Gastrocnemius medialis (tissue), 4 donors: ENCODE measurements at regions not wholly inside any gene's neighbourhood (a gene's known extent, or its start where the extent isn't known, plus 50 kb on each side); places are given as distances from the start of the nearest gene placed in this dataset.

Experiments used
- CTCF ChIP-seq, 5 experiments: fragments of 450-650 bp in 3 of 5; fragments of 200-600 bp in 2 of 5; sonication (generic) in 2 of 5; IDR thresholded peaks in 4 of 5; conservative IDR thresholded peaks in 1 of 5; 1 replicate in 4 of 5; 2 replicates in 1 of 5; pipeline ENCODE4 v1.5.1; 2016 to 2019; ENCODE audit warnings: antibody characterized with exemption in 5 of 5, mild to moderate bottlenecking in 3 of 5, moderate library complexity in 3 of 5
- POLR2A ChIP-seq, 2 donors: fragments of 450-650 bp; IDR thresholded peaks; one replicate each; pipeline ENCODE4 v1.6.1; 2017; ENCODE audit warnings: antibody characterized with exemption in 2 of 2, mild to moderate bottlenecking in 2 of 2, moderate library complexity in 2 of 2

GRCh38 chr14:66371776-66372175, 114.4 kb upstream of the CCDC196 start:
- TF ChIP-seq CTCF (IDR thresholded peaks at IDR 0.05 in 4 of 5, conservative IDR thresholded peaks at IDR 0.05 in 1 of 5) (no peak), POLR2A (IDR thresholded peaks at IDR 0.05) (no peak)
